ENCODE measurements at regions not wholly inside any gene's neighbourhood (a gene's known extent, or its start where the extent isn't known, plus 50 kb on each side); places are given as distances from the start of the nearest gene placed in this dataset.

DNA sequence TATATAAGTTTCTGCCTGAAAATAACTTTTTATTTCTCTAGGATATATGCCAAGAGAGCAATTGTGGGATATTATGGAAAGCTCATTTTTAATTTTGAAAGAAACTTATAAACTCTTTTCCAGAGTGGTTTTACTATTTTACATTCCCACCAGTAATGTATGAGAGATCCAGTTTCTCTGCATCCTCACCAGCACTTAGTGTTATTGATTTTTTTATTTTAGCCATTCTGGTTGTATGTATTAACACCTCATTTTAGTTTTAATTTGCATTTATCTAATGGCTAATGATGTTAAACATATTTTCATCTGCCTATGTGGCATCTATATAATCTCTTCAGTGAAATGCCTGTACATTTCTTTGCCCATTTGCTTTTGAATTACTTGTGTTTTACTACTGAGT, 597.7 kb upstream of the RAB6C start:
- H3K9me3 ChIP-seq (ENCODE audit: control insufficient read depth, insufficient read depth, low read depth, low read length): no peaks in the 10 kb centered on the region
- no peaks in the 10 kb centered on the region for H3K27me3 ChIP-seq (ENCODE audit: control insufficient read depth, insufficient read depth, low read length)
- no peaks in the 10 kb centered on the region for H3K4me1 ChIP-seq (ENCODE audit: control insufficient read depth, extremely low read depth, insufficient read depth, low read length)
- no peak overlapping the region for H2AFZ ChIP-seq (ENCODE audit: low read length)
- H3K4me3 ChIP-seq (replicated peaks in 1 of 4; ENCODE audit: control extremely low read depth in 1 of 4, insufficient read depth in 1 of 4, low read depth in 3 of 4, low read length in 4 of 4): no peak overlapping the region
- no peak overlapping the region for H3K27ac ChIP-seq (ENCODE audit: insufficient read depth, low read length)
- no peaks in the 10 kb centered on the region for H4K20me1 ChIP-seq (ENCODE audit: control insufficient read depth, extremely low read depth, insufficient read depth, low read length)
- no peak for TF ChIP-seq EZH2 (IDR thresholded peaks at IDR 0.05; ENCODE audit: low read length, missing control alignments)
- TF ChIP-seq, protein P1, sequence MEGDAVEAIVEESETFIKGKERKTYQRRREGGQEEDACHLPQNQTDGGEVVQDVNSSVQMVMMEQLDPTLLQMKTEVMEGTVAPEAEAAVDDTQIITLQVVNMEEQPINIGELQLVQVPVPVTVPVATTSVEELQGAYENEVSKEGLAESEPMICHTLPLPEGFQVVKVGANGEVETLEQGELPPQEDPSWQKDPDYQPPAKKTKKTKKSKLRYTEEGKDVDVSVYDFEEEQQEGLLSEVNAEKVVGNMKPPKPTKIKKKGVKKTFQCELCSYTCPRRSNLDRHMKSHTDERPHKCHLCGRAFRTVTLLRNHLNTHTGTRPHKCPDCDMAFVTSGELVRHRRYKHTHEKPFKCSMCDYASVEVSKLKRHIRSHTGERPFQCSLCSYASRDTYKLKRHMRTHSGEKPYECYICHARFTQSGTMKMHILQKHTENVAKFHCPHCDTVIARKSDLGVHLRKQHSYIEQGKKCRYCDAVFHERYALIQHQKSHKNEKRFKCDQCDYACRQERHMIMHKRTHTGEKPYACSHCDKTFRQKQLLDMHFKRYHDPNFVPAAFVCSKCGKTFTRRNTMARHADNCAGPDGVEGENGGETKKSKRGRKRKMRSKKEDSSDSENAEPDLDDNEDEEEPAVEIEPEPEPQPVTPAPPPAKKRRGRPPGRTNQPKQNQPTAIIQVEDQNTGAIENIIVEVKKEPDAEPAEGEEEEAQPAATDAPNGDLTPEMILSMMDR (conservative IDR thresholded peaks at IDR 0.05 in 1 of 2, IDR thresholded peaks at IDR 0.05 in 1 of 2; ENCODE audit: low read depth in 1 of 2, low read length in 2 of 2): no peak
- H3K9ac ChIP-seq (ENCODE audit: insufficient read depth, low read length): no peak overlapping the region
- H3K4me2 ChIP-seq (ENCODE audit: extremely low read depth, insufficient read depth, low read length): no peak overlapping the region
- H3K79me2 ChIP-seq (ENCODE audit: control insufficient read depth, insufficient read depth, low read length): no peaks in the 10 kb centered on the region
- H3K36me3 ChIP-seq (ENCODE audit: control insufficient read depth, insufficient read depth, low read length): no peaks in the 10 kb centered on the region
- no peak for DNase-seq (ENCODE audit: low read depth in 2 of 2)

DNA sequence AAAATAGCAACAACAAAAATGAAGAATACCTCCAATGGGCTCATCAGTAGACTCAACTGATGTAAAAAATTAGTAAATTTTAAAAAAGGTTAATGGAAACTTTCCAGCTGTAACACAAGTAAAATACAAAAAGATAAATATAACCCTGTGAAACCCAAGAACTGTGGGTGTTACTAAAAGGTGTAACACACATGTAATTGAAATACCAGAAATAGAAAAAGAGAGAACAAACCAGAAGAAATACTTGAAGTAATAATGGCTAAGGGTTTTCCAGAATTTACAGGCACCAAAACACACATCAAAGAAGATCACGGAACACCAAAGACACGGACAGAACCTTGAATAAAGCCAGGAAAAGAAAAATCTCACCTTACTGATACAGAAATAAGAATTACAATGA, 590.6 kb upstream of the RAB6C start:
- TF ChIP-seq EZH2 (IDR thresholded peaks at IDR 0.05; ENCODE audit: low read length, missing control alignments): no peak
- TF ChIP-seq, protein P1 (conservative IDR thresholded peaks at IDR 0.05 in 1 of 2, IDR thresholded peaks at IDR 0.05 in 1 of 2; ENCODE audit: low read depth in 1 of 2, low read length in 2 of 2): no peak
- DNase-seq (ENCODE audit: low read depth in 2 of 2): no peak

DNA sequence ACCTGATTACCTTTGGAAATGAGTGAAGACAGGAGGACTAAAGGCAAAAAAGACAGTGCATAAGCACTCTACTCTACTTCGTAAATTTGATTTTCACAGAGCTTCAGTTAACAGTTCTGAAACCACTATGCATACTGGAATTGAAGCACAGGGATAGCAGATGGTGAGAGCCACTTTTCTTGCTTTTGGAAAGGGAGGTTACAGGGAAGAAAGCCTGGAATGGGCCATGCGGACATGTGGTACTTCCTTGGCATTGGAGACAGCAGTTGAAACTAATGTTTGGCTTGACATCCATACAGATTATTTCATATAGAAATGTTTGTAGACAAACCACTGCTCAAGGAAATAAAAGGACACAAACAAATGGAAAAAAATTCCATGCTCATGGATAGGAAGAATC, 585.6 kb upstream of the RAB6C start:
- Histone ChIP-seq H3K36me3 (ENCODE audit: control insufficient read depth, insufficient read depth, low read length) (no peaks in the 10 kb centered on the region), H3K27ac (ENCODE audit: insufficient read depth, low read length) (no peak overlapping the region), H2AFZ (ENCODE audit: low read length) (no peak overlapping the region), H3K4me3 (replicated peaks in 1 of 4; ENCODE audit: control extremely low read depth in 1 of 4, insufficient read depth in 1 of 4, low read depth in 3 of 4, low read length in 4 of 4) (no peak overlapping the region), H3K9me3 (ENCODE audit: control insufficient read depth, insufficient read depth, low read depth, low read length) (no peaks in the 10 kb centered on the region), H3K4me1 (ENCODE audit: control insufficient read depth, extremely low read depth, insufficient read depth, low read length) (no peaks in the 10 kb centered on the region), H3K4me2 (ENCODE audit: extremely low read depth, insufficient read depth, low read length) (no peak overlapping the region), H4K20me1 (ENCODE audit: control insufficient read depth, extremely low read depth, insufficient read depth, low read length) (no peaks in the 10 kb centered on the region), H3K27me3 (ENCODE audit: control insufficient read depth, insufficient read depth, low read length) (no peaks in the 10 kb centered on the region), H3K79me2 (ENCODE audit: control insufficient read depth, insufficient read depth, low read length) (no peaks in the 10 kb centered on the region), H3K9ac (ENCODE audit: insufficient read depth, low read length) (no peak overlapping the region)
- DNase-seq (ENCODE audit: low read depth in 2 of 2): no peak
- TF ChIP-seq, protein P1 (conservative IDR thresholded peaks at IDR 0.05 in 1 of 2, IDR thresholded peaks at IDR 0.05 in 1 of 2; ENCODE audit: low read depth in 1 of 2, low read length in 2 of 2): no peak
- TF ChIP-seq EZH2 (IDR thresholded peaks at IDR 0.05; ENCODE audit: low read length, missing control alignments): no peak

More for the DNA sequence above, 590.6 kb upstream of the RAB6C start:
- no peaks in the 10 kb centered on the region for H3K9me3 ChIP-seq (ENCODE audit: control insufficient read depth, insufficient read depth, low read depth, low read length)
- no peak overlapping the region for H3K27ac ChIP-seq (ENCODE audit: insufficient read depth, low read length)
- no peaks in the 10 kb centered on the region for H3K79me2 ChIP-seq (ENCODE audit: control insufficient read depth, insufficient read depth, low read length)
- H3K36me3 ChIP-seq (ENCODE audit: control insufficient read depth, insufficient read depth, low read length): no peaks in the 10 kb centered on the region
- no peaks in the 10 kb centered on the region for H3K4me1 ChIP-seq (ENCODE audit: control insufficient read depth, extremely low read depth, insufficient read depth, low read length)
- H3K4me2 ChIP-seq (ENCODE audit: extremely low read depth, insufficient read depth, low read length): no peak overlapping the region
- H4K20me1 ChIP-seq (ENCODE audit: control insufficient read depth, extremely low read depth, insufficient read depth, low read length): no peaks in the 10 kb centered on the region
- H3K9ac ChIP-seq (ENCODE audit: insufficient read depth, low read length): no peak overlapping the region
- no peaks in the 10 kb centered on the region for H3K27me3 ChIP-seq (ENCODE audit: control insufficient read depth, insufficient read depth, low read length)
- no peak overlapping the region for H3K4me3 ChIP-seq (replicated peaks in 1 of 4; ENCODE audit: control extremely low read depth in 1 of 4, insufficient read depth in 1 of 4, low read depth in 3 of 4, low read length in 4 of 4)
- H2AFZ ChIP-seq (ENCODE audit: low read length): no peak overlapping the region
